Fibroblast of skin of right biceps (primary cell): ENCODE measurements at regions not wholly inside any gene's neighbourhood (a gene's known extent, or its start where the extent isn't known, plus 50 kb on each side); places are given as distances from the start of the nearest gene placed in this dataset.

ENCODE experiments used
- DNase-seq: peaks from one replicate; pipeline ENCODE4 v3.0.0-alpha.2; 2013

- DNase-seq: no peak
Observed at GRCh38 chr4:111187108-111187507, 564.2 kb upstream of the PITX2 start.

- peak; percentile 39 for DNase-seq
Observed at GRCh38 chr4:111198446-111198845, 575.6 kb upstream of the PITX2 start.

- DNase-seq: no peak
Observed at GRCh38 chr4:111204797-111205196, 581.9 kb upstream of the PITX2 start.

- no peak for DNase-seq
Observed at GRCh38 chr4:111208970-111209369, 586.1 kb upstream of the PITX2 start.

GRCh38 chr4:111209706-111210105 lies 586.8 kb upstream of the PITX2 start:
- DNase-seq: no peak

- DNase-seq: no peak
Observed at GRCh38 chr4:111210595-111210994, 587.7 kb upstream of the PITX2 start.

GRCh38 chr4:111213531-111213930 lies 590.7 kb upstream of the PITX2 start:
- DNase-seq: peak; percentile 15

GRCh38 chr4:111214371-111214770 lies 591.5 kb upstream of the PITX2 start:
- DNase-seq: no peak

- no peak for DNase-seq
Observed at GRCh38 chr4:111215755-111216154, 592.9 kb upstream of the PITX2 start.

GRCh38 chr4:111216791-111217190 lies 593.9 kb upstream of the PITX2 start:
- DNase-seq: no peak

- DNase-seq: no peak
Observed at GRCh38 chr4:111221371-111221770, 598.5 kb upstream of the PITX2 start.

- peak; percentile 71 for DNase-seq
Observed at GRCh38 chr4:111228396-111228795, 605.5 kb upstream of the PITX2 start.

- DNase-seq: peak; percentile 66
Observed at GRCh38 chr4:111228874-111229273, 606.0 kb upstream of the PITX2 start.

GRCh38 chr4:111230265-111230664 lies 607.4 kb upstream of the PITX2 start:
- DNase-seq: peak; percentile 41

- no peak for DNase-seq
Observed at GRCh38 chr4:111231281-111231680, 608.4 kb upstream of the PITX2 start.

GRCh38 chr4:111234939-111235338 lies 612.1 kb upstream of the PITX2 start:
- no peak for DNase-seq

GRCh38 chr4:111263836-111264235 lies 641.0 kb upstream of the PITX2 start:
- DNase-seq: no peak

GRCh38 chr4:111266937-111267336 lies 644.1 kb upstream of the PITX2 start:
- DNase-seq: no peak

GRCh38 chr4:111267786-111268185 lies 644.9 kb upstream of the PITX2 start:
- no peak for DNase-seq

GRCh38 chr4:111268769-111269414 lies 646.0 kb upstream of the PITX2 start:
- peak; percentile 72 for DNase-seq

GRCh38 chr4:111269439-111269838 lies 646.6 kb upstream of the PITX2 start:
- peak; percentile 20 for DNase-seq

- no peak for DNase-seq
Observed at GRCh38 chr4:111274060-111274459, 651.2 kb upstream of the PITX2 start.

GRCh38 chr4:111274486-111274885 lies 651.6 kb upstream of the PITX2 start:
- DNase-seq: peak; percentile 46

- no peak for DNase-seq
Observed at GRCh38 chr4:111281219-111281618, 658.3 kb upstream of the PITX2 start.

GRCh38 chr4:111282035-111282434 lies 659.2 kb upstream of the PITX2 start:
- no peak for DNase-seq
